ENCODE measurements at regions not wholly inside any gene's neighbourhood (a gene's known extent, or its start where the extent isn't known, plus 50 kb on each side); places are given as distances from the start of the nearest gene placed in this dataset.

GRCh38 chr4:128468123-128468989 is 180.7 kb upstream of the PGRMC2 start (continued):
- TF ChIP-seq ATF6 (CRISPR knock-in tag; IDR thresholded peaks at IDR 0.05) (no peak), BCLAF1 (IDR thresholded peaks at IDR 0.05; ENCODE audit: borderline replicate concordance in 1 of 2, control insufficient read depth in 1 of 2, low read depth in 2 of 2, low read length in 1 of 2) (no peak), ZNF165 (CRISPR knock-in tag; IDR thresholded peaks at IDR 0.05; ENCODE audit: borderline replicate concordance) (no peak), EWSR1 (IDR thresholded peaks at IDR 0.05; ENCODE audit: borderline replicate concordance, low read depth, partially characterized antibody) (no peak), OTX1 (CRISPR knock-in tag; IDR thresholded peaks at IDR 0.05) (no peak), NFRKB (IDR thresholded peaks at IDR 0.05; ENCODE audit: low read depth) (no peak), RCOR1 (IDR thresholded peaks at IDR 0.05; ENCODE audit: borderline replicate concordance in 1 of 2, low read depth in 2 of 2, low read length in 2 of 2) (no peak), ZNF24 (IDR thresholded peaks at IDR 0.05) (no peak), TCF7 (IDR thresholded peaks at IDR 0.05; ENCODE audit: borderline replicate concordance) (no peak), PRDM10 (IDR thresholded peaks at IDR 0.05; ENCODE audit: partially characterized antibody) (peak; percentile 6), BDP1 (IDR thresholded peaks at IDR 0.05; ENCODE audit: insufficient read depth, insufficient read length) (no peak)
- TF ChIP-seq, protein P1, sequence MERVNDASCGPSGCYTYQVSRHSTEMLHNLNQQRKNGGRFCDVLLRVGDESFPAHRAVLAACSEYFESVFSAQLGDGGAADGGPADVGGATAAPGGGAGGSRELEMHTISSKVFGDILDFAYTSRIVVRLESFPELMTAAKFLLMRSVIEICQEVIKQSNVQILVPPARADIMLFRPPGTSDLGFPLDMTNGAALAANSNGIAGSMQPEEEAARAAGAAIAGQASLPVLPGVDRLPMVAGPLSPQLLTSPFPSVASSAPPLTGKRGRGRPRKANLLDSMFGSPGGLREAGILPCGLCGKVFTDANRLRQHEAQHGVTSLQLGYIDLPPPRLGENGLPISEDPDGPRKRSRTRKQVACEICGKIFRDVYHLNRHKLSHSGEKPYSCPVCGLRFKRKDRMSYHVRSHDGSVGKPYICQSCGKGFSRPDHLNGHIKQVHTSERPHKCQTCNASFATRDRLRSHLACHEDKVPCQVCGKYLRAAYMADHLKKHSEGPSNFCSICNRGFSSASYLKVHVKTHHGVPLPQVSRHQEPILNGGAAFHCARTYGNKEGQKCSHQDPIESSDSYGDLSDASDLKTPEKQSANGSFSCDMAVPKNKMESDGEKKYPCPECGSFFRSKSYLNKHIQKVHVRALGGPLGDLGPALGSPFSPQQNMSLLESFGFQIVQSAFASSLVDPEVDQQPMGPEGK (CRISPR knock-in tag; IDR thresholded peaks at IDR 0.05; ENCODE audit: borderline replicate concordance): no peak
